ENCODE measurements at regions not wholly inside any gene's neighbourhood (a gene's known extent, or its start where the extent isn't known, plus 50 kb on each side); places are given as distances from the start of the nearest gene placed in this dataset.
"Not testable (repeated sequence)": the region's sequence is repeated elsewhere in the genome, so short reads cannot be mapped to it uniquely, and the experiment has no call there.

- TF ChIP-seq, protein P1, sequence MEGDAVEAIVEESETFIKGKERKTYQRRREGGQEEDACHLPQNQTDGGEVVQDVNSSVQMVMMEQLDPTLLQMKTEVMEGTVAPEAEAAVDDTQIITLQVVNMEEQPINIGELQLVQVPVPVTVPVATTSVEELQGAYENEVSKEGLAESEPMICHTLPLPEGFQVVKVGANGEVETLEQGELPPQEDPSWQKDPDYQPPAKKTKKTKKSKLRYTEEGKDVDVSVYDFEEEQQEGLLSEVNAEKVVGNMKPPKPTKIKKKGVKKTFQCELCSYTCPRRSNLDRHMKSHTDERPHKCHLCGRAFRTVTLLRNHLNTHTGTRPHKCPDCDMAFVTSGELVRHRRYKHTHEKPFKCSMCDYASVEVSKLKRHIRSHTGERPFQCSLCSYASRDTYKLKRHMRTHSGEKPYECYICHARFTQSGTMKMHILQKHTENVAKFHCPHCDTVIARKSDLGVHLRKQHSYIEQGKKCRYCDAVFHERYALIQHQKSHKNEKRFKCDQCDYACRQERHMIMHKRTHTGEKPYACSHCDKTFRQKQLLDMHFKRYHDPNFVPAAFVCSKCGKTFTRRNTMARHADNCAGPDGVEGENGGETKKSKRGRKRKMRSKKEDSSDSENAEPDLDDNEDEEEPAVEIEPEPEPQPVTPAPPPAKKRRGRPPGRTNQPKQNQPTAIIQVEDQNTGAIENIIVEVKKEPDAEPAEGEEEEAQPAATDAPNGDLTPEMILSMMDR (IDR thresholded peaks at IDR 0.05), result not testable (repeated sequence)
- not testable (repeated sequence) for TF ChIP-seq POLR2A (IDR thresholded peaks at IDR 0.05)
These were observed 148.6 kb upstream of the PDE4D start for GRCh38 chr5:60041996-60042664.
